ENCODE measurements at regions not wholly inside any gene's neighbourhood (a gene's known extent, or its start where the extent isn't known, plus 50 kb on each side); places are given as distances from the start of the nearest gene placed in this dataset.
"Not testable (repeated sequence)": the region's sequence is repeated elsewhere in the genome, so short reads cannot be mapped to it uniquely, and the experiment has no call there.

DNA sequence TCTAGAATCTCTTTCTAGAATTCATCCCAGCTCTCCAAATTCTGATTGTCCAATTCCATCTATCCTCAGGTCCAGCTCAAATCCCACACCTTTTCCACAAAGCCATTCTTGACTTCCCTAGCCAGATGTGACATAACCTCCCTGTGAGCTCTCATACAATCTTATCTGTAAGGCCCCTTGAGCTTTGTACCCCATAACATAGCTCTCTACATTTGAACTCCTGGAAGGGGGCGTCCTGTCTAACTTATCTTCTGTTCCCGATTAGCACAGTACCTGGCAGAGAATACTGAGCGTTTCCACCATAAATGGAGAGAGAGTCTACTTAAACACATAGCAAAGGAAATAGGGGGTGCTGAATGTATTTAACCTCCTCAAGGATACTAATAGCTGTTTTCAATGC, 251.6 kb upstream of the RGMB start:
- no peak for DNase-seq

- DNase-seq, result no peak
Measured at GRCh38 chr5:98524773-98525172, 248.7 kb upstream of the RGMB start.

DNA sequence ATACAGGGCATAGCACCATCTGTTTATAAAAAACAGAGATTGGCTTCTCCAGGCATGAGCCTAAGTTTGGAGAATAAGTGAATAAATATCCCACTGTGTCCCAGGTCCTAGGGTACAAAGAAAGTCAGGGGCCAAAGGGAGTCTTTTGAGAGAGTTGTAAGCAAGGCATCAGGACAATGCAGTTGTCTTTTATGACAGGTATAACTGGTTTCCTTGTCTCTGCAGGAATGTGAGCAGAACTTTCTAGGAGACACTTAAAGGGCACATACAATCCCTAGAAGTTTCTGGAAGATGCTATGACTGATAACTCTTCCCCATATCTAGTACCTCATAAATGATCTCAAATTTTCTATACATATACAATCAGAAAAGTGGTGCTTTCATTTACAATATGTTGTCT, 245.6 kb upstream of the RGMB start:
- DNase-seq, result no peak

- no peak for DNase-seq
Measured at GRCh38 chr5:98529321-98529720, 244.1 kb upstream of the RGMB start.

DNA sequence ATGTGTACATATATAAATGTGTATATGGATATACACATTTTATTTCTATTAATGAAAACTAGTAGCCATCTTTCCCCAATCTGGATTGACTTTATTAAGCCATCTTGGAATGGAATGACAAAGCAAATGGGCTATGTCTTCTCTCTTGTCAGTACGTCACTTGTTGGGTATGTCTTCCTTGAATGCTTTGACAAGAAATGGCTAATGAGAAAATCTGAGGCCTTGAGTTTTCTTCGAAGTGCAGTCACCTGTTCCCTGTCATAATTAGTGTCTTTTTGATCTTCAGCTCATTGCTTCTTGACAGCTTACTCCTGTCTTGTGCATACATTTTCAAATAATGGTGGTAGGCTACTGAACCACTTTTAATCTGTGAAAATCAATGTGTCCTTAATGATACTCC, 243.2 kb upstream of the RGMB start:
- no peak for DNase-seq

DNA sequence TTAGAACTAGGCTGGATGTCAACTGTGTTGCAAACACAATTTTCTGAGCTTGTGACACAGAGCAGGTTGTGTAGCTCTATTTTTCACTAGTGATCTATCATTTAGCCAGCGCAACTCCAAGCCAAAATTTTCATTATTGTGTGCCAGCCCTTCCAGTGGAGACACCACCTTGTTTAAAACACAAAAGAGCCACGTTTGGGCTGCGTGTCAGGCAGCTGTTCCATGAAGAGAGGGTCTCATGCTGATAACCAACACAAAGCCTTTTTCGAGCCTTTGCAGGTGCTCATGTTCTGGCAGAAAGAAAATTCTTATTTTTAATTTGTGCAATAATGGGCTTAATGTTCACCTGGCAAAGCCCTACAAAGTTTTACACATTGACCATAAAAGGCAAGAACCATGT, 237.6 kb upstream of the RGMB start:
- DNase-seq, result no peak

GRCh38 chr5:98540056-98540455, 233.4 kb upstream of the RGMB start:
- no peak for DNase-seq

DNA sequence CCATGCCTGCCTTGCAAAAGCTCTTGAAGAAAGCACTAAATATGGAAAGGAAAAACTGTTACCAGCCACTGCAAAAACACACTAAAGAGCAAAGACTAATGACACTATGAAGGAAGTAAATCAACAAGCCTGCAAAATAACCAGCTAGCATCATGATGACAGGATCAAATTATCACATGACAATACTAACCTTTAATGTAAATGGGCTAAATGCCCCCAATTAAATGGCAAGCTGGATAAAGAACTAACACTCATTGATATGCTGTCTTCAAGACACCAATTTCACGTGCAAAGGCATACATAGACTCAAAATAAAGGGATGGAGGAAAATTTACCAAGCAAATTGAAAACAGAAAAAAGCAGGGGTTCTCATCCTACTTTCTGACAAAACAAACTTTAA, 231.8 kb upstream of the RGMB start:
- DNase-seq, result no peak

GRCh38 chr5:98543490-98543889, 230.0 kb upstream of the RGMB start:
- DNase-seq, result no peak

- DNase-seq, result not testable (repeated sequence)
Measured at GRCh38 chr5:98546924-98547323, 226.5 kb upstream of the RGMB start.

- DNase-seq, result no peak
Measured at GRCh38 chr5:98556712-98557111, 216.8 kb upstream of the RGMB start.

GRCh38 chr5:98557916-98558315, 215.5 kb upstream of the RGMB start:
- no peak for DNase-seq

GRCh38 chr5:98563885-98564653, 209.4 kb upstream of the RGMB start:
- no peak for DNase-seq

DNA sequence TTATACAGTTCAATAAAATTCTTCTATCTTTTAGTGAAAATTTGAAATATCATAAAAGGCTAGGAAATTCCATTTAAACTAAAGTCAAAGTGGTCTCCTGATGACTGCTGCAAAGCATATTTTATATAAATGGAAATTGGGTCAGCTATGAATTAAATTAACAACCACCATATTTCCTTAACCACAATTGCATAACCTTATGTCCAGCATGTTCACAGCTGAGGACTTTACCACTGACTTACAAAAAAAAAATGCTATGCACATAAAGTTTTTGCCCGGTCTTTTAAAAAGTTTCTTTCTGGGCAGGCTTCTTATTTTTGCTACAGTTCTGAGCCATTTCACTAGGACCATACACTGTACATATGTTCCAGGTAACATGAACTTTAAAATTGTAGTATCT, 208.6 kb upstream of the RGMB start:
- no peak for DNase-seq

- no peak for DNase-seq
Measured at GRCh38 chr5:98568336-98568735, 205.1 kb upstream of the RGMB start.

DNA sequence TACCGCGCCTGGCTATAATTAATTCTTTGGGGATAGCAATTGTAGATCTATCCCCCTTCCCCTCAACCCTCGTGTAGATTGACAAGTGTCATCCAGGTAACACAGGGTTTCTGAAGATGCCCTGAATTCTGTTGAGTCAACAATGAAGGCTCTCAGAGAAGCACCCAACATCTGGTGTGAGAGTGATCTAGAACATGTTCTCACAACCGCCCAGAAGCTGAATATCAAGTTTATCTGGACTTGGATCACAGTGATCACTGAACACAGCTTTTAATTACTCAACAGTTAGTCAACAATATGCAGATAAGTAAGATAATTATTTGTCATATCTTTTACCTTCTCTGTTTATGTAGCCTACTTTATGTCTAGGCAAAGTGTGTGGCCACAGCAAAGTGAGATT, 204.2 kb upstream of the RGMB start:
- peak; percentile 10 for DNase-seq

DNA sequence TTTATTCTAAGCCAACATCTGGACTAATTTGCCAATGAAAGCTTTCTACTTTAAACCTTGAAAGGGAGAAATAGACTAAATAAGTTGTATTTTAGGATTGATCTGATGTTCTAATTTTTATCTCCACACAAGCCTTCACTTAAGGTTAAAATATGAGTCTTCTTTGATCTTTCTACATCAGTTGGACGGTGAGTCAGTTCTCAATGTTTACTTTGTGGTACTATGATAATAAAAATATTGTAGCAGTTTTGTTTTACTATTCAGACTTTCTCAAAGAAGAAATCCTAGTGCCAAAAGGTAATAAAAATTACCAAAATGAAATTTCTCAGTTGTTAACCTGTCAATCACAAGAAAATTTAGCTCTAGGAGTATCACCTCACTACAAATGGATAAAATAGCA, 203.5 kb upstream of the RGMB start:
- DNase-seq, result peak; percentile 52

DNA sequence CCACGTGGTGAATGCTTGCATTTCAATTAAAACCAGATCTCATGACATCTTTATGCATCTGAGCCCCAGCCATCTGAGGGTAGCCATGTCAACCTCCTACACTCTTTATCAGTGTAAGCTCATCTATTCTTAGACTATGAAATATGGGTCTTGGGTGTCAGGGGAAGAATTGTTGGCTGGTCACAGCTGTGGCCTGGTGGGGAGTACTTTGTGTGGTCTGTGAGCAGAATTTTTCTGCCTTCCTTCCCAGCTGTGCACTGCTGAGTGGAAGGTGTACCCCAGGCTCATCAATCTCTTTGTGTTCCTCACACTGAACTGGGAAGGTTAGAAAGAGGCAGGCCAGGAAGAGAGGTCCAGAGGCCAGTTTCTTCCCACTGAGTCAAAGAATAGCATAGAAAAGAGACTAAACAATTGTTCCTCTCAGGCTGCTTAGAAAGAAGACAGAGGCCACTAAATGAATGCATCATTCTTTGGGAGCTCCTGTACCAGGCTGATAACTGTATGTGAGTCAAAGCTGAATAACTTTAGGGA, 202.7 kb upstream of the RGMB start:
- DNase-seq, result peak; percentile 28

- peak; percentile 45 for DNase-seq
Measured at GRCh38 chr5:98573834-98574320, 199.6 kb upstream of the RGMB start.

DNA sequence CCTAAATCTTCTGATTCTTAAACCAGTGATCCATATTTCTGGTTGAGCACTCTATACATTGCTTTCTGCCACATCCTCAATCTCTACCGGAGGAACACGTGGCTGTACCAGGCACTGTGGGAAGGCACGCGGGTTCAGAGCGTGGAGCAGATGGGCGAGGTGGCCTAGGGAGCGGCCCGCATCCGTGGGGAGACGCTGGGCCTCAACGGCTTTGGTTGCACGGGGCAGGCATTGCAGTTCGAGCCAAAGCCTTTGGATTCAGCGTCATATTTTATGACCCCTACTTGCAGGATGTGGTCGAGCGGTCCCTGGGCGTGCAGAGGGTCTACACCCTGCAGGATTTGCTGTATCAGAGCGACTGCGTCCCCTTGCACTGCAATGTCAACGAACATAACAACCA, 197.2 kb upstream of the RGMB start:
- DNase-seq, result no peak

GRCh38 chr5:98578438-98578837, 195.0 kb upstream of the RGMB start:
- DNase-seq, result no peak

DNA sequence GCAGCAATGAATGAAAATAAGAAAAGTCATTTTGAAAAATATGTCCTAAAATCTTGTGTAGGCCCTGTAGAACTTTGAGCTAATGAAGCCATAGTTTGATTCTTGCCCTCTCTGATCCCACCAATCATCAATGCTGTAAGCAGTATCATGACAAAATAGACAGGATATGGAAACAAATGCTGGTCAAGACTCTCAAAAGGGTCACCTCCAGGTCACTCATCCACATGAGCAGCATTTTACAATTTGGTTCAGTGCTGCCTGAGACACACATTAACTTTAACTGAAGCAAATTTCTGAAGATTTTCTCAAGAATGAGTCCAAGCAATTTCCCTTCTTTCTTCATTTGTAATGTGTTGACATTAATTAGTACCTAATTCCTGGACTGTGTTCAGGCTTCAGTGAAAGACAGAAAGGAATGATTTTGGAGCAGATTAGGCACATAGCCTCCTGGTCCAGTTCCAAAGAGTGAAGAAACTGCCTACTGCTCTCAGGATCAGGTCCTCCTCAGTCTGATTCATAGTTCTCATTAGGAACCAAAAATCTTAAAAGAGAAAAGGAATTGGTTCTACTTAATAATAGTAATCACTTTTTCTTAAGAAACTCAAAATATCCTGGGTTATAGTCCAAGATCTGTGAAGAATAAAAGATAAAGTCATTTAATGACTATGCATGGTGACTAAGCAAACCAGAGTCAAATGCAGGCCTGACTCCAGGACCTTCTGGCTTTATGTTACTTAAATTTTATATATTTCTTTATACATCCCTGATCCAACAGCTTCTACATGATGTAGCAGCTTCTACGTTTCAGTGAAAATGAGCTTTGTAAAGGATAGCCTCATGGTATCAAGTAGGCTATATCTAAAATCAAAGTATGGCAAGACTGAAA, 192.1 kb upstream of the RGMB start:
- DNase-seq, result no peak

GRCh38 chr5:98583586-98583985, 189.9 kb upstream of the RGMB start:
- no peak for DNase-seq
